GM21515 (cell line): ENCODE measurements at regions not wholly inside any gene's neighbourhood (a gene's known extent, or its start where the extent isn't known, plus 50 kb on each side); places are given as distances from the start of the nearest gene placed in this dataset.

Experiments
- ATAC-seq: cut with Tn5 transposase; IDR thresholded peaks from one replicate; pipeline ENCODE4 v1.9.1; 2021; ENCODE audit not compliant: unreplicated experiment

DNA sequence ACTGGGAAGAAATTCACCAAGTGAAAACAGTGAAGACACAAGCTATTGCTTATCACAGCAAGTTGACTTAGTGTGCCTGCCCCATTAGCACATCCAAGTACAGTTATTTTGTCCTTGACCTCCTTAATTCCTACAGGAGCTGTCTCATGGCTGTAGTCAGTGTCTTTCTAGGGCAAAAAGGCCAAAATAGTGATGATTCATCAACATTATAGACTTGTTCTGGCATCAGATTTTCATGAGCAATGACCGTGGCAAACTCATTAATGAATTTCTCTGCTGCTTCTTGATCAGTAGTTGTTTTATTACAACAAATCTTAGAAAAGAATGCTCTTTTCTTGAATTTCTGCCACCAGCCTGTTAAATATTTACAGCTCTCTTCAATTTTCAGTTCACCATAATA, 1169.3 kb upstream of the DDX18 start:
- no peak for ATAC-seq

DNA sequence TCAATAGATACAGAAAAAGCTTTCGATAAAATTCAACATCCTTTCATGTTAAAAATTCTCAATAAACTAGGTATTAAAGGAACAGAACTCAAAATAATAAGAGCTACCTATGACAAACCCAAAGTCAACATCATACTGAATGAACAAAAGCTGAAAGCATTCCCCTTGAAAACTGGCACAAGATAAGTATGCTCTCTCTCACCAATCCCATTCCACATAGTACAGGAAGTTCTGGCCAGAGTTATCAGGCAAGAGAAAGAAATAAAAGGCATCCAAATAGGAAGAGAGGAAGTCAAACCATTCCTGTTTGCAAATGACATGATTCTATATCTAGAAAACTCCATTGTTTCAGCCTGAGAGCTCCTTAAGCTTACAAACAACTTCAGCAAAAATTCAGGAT, 1145.8 kb upstream of the DDX18 start:
- no peak for ATAC-seq

DNA sequence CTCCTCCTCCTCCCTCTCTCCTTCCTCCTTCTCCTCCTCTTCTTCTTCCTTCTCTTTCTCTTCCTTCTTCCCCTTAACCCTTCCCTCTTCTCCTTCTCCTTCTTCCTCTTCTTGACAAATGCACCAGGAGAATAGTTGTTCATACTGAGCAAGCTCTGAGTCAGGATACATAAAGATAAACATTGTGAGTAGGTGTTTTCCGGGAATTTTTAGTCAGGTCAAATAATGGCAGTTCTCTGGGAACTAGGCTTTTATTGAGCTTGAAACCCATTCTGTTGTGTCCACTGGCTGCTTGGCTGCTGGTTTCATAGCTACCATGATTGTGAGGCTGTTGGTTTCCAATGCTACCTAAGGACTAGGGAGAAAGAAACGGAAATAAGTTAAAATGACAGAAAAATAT, 1144.7 kb upstream of the DDX18 start:
- no peak for ATAC-seq

DNA sequence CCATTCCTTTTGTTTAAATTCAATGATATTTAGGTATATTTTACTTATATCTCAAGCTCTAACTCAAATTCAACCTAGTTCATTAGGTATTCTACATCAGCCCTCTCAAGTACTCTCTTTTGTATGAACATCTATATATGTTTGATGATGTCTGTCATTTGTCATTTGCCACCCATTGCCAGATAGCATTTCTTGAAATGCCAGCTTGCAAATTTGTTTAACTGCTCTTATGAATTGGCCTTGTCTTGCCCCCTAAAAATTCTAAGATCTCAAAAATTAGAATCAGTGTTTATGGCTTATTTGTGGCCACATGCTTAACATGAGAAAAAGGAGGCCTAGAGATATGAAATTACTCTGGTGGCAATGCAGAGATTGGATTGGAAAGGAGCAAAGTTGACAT, 1140.3 kb upstream of the DDX18 start:
- no peak for ATAC-seq

DNA sequence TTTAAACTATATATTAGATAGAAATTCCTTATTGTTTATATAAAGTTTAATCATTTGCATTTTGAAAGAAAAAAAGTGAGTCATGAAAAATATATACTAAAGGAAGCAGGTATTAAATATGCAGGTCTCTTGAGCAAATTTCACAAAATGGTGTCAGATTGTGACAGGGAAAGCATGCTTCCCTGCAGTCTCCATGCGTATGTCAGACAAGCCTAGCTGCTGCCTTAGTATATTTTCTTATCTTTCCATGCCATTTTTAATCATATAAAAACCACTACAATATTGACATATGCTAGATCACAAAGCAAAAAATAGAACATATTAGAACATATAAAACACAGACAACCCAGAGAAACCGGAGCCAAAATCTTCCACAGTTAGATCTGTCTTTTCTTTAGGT, 1137.7 kb upstream of the DDX18 start:
- no peak for ATAC-seq

DNA sequence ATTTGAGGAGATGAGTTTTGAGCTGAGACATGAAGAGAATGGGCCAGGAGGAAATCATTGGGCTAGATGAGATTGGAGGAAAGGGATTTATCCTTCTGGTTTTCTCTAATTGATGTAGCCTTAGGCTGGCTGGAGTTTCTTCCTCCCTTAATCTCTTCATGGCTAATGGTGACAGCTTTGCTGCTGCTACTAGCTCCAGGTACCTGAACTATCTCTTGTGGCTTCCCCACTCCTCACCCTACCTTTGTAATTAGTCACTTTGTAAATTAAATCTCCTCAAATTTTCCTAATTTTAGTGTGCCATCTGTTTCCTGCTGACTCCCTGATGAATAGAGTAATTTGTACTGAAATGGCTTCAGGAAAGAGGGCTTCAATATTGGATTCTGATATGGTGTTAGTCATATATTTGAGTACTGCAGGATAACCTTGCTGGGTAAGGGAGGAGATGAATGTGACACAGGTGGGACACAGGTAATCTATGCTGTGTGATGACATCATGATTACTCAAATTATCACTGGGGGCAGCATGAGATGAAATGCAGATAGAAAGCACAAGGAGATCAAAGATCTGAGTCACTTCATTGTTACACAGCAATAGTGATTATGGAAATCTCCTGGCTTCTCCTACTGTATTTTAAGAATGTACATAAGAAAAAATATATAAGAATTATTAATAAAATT, 1134.1 kb upstream of the DDX18 start:
- no peak for ATAC-seq

DNA sequence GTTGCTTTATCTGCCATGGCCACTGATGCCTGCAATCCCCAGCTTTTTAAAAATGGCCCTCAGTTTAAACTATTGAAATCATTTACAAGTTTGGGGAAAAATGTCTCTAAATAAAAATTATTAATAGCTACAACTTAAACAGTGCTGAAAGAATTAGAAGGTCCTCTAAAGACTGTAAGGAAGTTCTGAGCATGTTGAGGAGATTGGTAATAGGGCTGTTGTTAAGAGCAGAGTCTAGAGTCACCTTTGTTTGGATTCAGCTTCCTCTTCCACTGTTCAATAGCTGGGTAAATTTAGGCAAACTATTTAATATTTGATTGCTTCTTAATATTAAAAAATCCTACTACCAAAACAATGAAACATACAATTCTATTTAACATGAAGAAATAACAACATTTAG, 1127.1 kb upstream of the DDX18 start:
- ATAC-seq = no peak

DNA sequence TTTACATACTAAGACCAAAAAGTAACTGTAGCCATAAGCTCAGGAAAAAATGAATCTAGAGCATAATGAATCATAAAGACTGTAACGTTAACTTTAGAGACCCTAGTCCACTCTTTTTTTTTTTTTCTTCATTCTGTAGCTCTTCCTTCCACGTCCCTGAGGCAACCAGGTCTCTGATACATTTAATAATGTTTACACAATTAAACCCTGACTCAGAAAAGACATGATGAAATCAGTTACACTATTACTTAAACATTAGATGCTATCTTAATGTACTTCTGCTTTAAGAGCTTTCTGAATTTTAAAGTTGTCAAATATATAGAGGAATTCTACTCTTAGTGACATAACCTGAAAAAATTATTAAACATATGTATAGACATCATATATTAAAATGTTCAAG, 1121.5 kb upstream of the DDX18 start:
- no peak for ATAC-seq

DNA sequence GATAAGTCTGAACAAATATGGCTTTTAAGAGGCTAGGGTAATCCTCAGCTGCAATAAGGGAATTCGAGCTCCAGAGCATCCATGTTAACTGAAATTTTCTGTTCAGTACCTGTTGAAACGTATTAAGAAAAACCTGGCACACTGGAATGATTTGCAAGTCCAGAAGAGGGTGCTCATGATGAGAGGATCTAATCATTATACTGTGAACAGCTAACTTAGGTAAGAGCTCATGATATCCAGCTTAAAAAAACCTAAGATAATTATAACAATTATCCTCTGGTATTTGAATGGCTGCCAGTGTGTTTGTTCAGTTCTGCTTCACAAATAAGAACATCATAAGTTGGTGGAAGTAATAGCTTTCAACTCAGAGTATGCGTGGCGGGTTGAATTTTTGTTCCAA, 1118.3 kb upstream of the DDX18 start:
- ATAC-seq = no peak

DNA sequence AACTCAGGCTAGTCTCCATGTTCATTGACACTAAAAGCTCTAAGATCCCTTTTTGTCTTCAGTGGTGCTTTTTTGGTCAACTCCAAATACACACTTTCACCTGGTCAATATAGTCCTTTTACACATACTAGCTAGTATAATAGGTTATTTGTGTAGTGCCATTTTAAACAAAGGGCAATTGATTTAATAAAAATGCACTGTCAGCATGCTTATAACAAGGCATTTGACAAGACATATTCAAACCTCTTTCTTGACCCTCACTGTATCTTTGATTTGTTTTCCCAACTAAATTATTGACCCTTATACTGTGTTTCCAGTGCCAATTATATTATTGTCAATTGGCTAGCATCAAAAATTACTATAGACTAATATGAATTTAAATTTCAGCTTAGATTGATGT, 1117.6 kb upstream of the DDX18 start:
- no peak for ATAC-seq

DNA sequence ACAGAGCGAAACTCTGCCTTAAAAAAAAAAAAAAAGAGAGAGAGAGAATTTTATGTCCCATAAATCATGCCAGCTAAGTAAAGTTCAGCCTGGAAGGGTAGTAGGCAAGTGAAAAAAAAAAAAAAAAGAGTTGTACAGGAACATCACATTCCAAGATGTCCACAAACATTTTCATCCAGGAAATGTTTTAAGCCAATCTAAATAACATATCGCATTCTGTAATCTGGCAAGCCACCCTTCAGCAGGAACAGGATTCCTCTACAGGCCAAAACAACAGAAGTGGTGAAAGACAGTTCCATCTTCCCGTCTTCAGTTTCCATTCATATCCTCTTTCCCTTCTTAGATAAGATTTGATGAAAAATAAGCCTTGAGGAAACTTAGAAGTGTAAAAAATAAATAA, 1108.1 kb upstream of the DDX18 start:
- no peak for ATAC-seq

DNA sequence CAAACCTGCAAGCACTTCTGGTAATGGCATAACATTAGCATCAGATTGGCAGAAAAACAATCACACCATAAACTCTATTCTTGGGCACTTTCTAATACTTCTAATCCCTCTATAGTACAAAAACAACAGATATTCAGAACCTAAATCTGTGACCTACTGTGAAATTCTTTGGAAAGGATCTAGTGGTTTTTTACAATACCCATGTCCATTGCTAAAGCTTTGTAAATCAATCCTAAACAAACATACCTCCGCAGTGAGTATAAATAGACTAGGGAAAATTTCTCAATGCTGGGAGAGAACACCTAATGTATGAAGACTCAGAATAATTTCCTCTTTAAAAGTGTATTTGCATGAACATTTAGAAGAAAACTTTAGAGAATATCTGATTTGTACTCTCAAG, 1098.5 kb upstream of the DDX18 start:
- no peak for ATAC-seq

DNA sequence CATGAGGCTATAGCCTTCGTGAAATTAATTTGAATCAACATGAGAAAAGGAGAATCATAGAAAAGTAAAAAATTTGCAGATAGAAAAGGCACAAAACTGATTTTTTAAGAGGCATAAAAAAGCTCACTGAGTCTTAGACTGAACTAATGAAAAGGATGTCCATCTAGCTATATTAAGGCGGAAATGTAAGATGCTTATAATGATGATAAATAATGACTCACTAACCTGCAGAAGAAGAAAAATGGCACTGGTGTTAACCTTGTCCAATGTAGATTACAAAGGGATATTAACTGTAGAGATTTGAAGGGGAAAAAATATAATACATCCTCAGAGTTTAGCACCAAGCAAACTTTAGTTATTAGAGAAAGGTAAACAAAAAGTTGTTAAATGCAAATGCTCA, 1098.0 kb upstream of the DDX18 start:
- no peak for ATAC-seq

DNA sequence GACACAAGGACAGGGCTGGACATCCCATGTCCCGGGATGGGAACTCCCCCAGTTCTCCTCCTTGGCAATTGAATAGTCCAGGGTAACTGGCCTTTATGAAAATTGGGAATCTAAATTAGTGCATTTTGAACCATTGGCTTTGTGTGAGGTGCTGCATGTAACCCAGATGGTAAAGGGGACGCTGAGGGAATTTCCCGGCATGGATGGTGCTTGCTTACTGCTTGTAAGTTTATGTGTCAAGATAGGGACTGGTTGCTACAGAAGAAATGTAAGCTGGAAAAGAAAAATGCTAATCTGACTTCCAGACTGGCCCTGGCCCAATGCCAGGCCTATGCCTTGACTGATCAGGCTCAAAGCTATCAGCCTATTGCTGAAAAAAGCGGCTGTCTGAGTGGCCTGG, 1096.7 kb upstream of the DDX18 start:
- ATAC-seq = no peak

DNA sequence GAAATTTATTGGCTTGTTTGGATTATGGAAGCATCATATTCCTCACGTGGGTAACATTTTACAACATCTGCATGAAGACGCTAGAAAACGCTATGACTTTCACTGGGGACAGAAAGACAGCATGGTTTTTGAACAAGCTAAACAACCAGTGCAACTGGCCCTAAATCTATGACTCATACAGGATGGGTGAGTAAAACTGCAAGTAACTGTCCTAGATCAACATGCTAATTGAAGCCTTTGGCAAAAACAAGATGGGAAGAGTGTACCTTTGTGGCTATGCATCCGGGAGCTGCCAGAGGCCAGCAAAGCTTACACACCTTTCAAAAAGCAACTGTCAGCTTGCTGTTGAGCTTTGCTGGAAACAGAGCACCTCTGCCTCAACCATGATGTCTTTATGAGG, 1096.0 kb upstream of the DDX18 start:
- ATAC-seq = no peak

DNA sequence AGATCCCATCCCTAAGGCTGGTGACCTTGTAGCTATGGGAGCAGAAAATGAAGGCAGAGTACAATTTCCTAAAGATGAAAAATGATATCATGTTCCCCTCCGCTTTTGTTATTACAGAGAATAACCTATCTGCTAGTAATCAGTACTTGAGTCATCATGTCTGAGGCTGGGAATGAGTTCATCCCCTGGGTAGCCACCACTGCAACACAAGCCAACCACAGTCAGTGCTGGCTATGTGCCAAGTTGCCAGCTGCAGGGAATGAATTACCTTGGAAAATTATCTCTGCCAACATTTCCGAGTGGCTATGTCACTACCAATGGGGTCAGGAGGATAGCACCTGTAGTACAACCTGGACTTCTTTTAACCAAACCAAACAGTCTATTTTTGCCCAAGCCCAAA, 1094.7 kb upstream of the DDX18 start:
- no peak for ATAC-seq

DNA sequence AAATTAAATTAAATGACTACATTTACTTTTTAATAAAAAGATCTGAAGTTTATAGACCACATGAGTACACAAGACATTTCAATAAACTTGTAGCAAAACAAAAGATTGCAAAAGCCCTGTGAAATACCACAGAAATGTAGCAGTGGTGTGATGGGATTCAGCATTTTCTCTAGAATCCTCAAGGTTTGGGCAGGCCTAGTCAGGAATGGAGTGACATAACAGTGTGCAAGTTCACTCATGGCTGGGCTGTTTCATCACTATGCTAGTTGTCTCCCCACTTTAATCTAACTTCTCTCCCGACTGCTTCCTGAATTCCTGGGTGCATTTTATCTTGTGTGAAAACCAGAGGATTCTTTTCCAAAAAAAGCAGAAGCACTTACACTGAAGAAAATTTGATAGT, 1089.9 kb upstream of the DDX18 start:
- ATAC-seq = no peak

DNA sequence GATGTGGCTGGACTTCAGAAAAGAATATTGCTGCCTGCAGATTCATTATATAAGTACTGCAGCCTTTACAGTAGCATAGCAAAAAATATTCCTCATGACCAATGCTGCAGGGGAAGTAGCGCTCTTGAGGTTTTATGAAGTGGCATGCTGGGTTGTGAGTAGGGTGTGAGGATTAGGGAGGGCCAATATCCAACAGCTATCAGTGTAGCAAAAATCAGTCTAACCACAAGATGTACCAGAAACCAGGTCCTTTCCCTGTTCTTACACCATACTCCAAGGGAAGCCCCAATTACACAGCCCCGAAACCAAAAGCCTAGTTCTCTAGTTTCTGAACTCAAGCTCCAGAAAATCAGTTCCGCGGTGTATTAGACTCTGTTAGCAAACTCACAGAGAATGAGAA, 1082.2 kb upstream of the DDX18 start:
- no peak for ATAC-seq

DNA sequence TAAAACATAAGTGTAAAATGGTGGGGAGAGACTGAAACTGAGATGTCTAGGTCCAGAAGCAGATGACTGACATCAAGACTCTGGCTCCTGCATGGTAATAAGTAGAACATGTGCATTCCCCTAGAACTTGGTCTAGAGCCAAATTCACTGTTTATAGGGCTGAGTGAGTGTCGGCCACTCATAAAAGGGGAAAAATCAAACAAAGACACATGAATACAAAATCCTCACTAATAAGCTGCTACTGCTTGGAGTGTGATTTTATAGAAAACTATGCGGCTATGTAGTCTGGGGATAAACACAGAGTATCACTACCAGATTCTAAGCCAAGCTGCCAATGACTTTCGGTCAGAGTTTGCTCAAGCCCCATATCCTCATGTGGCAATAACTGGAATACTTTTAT, 1080.8 kb upstream of the DDX18 start:
- ATAC-seq = no peak

DNA sequence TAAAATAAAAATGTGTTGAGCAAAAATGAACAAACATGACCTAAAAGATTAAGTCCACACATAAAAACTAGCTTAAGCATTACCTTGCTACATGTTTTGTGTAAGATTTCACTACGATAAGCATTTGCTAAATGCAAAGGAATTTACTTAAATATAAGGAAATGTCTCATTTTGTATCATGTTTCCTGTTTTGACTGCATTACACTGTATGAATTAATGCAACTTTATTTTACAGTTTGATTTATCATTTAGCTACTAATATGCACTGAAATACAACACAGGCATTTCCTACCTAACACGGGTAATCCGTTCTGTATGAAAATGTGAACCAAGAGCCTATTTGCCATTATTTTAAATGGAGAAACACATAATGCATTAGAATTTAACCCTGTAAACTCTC, 1076.5 kb upstream of the DDX18 start:
- no peak for ATAC-seq

DNA sequence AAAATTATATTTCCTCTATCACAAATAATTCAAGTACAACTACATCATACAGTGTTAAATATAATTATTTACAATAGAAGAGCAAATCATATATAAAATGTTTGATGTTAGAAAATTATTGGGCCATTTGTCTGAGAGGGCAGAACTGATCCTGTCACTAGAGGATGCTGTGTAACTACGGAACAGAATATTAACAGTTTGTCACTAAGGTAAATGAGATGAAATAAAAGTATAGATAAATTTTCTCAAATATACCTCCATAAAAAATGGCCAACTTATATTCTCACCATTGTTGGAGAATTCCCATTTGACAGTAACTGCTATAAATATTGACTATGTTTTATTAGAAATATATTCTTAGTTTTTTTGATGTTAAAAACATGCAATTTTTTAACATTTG, 1067.4 kb upstream of the DDX18 start:
- ATAC-seq = no peak

DNA sequence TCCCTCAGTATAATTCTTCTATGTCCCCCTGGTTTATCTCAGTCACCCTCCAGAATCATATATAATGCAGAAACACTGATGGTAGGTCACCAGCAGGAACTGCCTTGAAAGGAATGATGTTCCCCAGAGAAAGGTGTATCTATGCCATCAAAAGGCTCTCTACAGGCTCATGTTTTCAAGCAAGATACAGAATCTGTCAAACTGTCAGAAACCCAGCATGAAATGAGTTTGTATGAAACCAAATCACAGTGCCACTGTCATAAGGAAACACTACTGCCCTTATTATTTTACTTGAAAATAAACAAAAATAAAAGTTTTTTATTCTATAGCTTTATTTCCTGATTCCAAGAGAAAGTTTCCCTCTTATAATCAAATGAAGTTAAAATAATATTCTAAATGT, 1064.5 kb upstream of the DDX18 start:
- no peak for ATAC-seq

DNA sequence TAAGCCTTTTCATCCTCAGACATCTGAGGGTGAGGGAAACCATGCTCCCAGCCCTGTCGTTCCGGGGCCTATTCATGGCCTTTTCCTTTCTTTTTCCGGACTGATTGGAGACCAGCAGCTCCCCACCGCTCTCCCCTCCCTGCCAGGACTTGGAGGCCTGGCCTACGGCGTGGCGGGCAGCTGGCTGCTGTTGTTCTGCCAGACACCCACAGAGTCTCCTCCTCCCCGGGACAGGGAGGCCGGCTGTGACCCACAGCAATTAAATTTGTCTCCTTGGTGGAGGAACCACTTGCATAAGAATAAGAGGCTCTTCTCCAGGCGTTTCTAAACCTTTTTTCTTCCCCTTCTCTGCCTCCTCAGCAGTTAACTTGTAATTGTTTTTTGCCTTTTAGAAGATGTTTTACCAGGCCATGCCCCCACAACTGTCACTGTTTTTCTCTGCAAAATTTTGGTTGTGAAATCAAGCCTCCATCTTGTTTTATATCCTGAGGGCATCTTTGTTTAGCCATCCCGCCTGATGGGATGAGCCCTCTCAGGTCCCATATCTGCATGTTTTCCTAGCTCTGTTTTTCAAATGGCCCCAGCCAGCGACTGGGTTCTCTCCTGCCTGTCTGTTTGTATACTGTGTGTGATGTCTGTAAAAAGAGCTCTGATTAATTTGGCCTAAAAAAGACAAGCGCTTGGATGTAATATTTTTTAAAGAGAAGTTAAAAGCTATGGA, 1060.0 kb upstream of the DDX18 start:
- ATAC-seq = no peak
